K562 (cell line): ENCODE measurements at regions not wholly inside any gene's neighbourhood (a gene's known extent, or its start where the extent isn't known, plus 50 kb on each side); places are given as distances from the start of the nearest gene placed in this dataset.

ENCODE experiments used
- ATAC-seq: fragments of 200-7000 bp; cut with Tn5 transposase; 3 replicates; pipeline ENCODE4 v1.9.1; 2020; ENCODE audit warnings: moderate library complexity
- BruUV-seq: library from RNA; stranded (reverse); fragments of 400-500 nt; replicated peaks from 2 replicates; lab custom pipeline; 2021; lab: Mats Ljungman, UMichigan
- CTCF ChIA-PET: fragments of 300-600 bp; formaldehyde crosslinking; extraction: SDS; loops from one replicate; lab custom pipeline; 2021; ENCODE audit warnings: low intra/inter-chr PET ratio; lab: Yijun Ruan, JAX
- POLR2A ChIA-PET: fragments of 300-600, 350-650 bp; sonication (Branson Sonifier 250); formaldehyde crosslinking; extraction: SDS; loops from one replicate; lab custom pipeline; 2021; ENCODE audit warnings: antibody characterized with exemption, inconsistent platforms; lab: Yijun Ruan, JAX
- DNase-seq, 4 experiments: peaks; one replicate each; pipeline versions ENCODE4 v3.0.0 to v3.0.0-alpha.2; 2011 to 2018; ENCODE audit warnings: low spot score in 3 of 4, mixed read lengths in 3 of 4; ENCODE audit errors: extremely low read depth in 1 of 4
- FAIRE-seq: peaks from 2 replicates; lab custom pipeline; 2011; peaks lifted over from hg19 to GRCh38; lab: Jason Lieb, UNC
- H2AFZ ChIP-seq: 2 replicates; pipeline ENCODE4 v1.6.0; 2011; ENCODE audit warnings: low read depth, low read length, control low read depth, inconsistent platforms
- H3K27ac ChIP-seq: fragments of 200-600 bp; 3 replicates; pipeline ENCODE4 v1.8.0; 2011; ENCODE audit warnings: low read depth, mild to moderate bottlenecking, control low read depth, inconsistent platforms, low read length, moderate library complexity, mixed read lengths; ENCODE audit errors: extremely low read depth
- H3K27me3 ChIP-seq, 2 experiments: fragments of 300-600 bp in 1 of 2; 2 replicates in 1 of 2; 3 replicates in 1 of 2; pipeline versions ENCODE4 v1.6.0 to v1.8.0; 2011; ENCODE audit warnings: inconsistent platforms in 2 of 2, low read length in 2 of 2, mild to moderate bottlenecking in 1 of 2, mixed read lengths in 1 of 2, moderate library complexity in 1 of 2; ENCODE audit not compliant: control insufficient read depth in 2 of 2, insufficient read depth in 2 of 2
- H3K36me3 ChIP-seq: fragments of 300-600 bp; 3 replicates; pipeline ENCODE4 v1.8.0; 2011; ENCODE audit warnings: mild to moderate bottlenecking, low read length, inconsistent platforms; ENCODE audit not compliant: control insufficient read depth, insufficient read depth
- H3K4me1 ChIP-seq, 2 experiments: fragments of 200-600 bp in 1 of 2; replicated peaks in 1 of 2; 2 replicates in 1 of 2; 3 replicates in 1 of 2; pipeline versions ENCODE4 v1.5.1 to v1.8.0; 2011; ENCODE audit warnings: inconsistent platforms in 2 of 2, low read length in 2 of 2, mild to moderate bottlenecking in 1 of 2, mixed read lengths in 1 of 2, moderate library complexity in 1 of 2; ENCODE audit not compliant: control insufficient read depth in 2 of 2, insufficient read depth in 2 of 2
- H3K4me2 ChIP-seq: 2 replicates; pipeline ENCODE4 v1.6.1; 2011; ENCODE audit warnings: low read length, control low read depth, inconsistent platforms, mixed read lengths; ENCODE audit not compliant: insufficient read depth
- H3K4me3 ChIP-seq: fragments of 200-600 bp; sonication (generic), shearing (Covaris generic); 2 replicates; pipeline ENCODE4 v1.5.1; 2016; ENCODE audit warnings: control low read depth, inconsistent platforms
- H3K79me2 ChIP-seq: fragments of 200-600 bp; 3 replicates; pipeline ENCODE4 v1.8.0; 2011; ENCODE audit warnings: low read length, inconsistent platforms; ENCODE audit not compliant: control insufficient read depth, insufficient read depth
- H3K9ac ChIP-seq, 2 experiments: 2 replicates each; pipeline versions ENCODE4 v1.6.0 to v1.6.1; 2011; ENCODE audit warnings: low read depth in 2 of 2, low read length in 2 of 2, control low read depth in 1 of 2, inconsistent platforms in 1 of 2, mild to moderate bottlenecking in 1 of 2, mixed read lengths in 1 of 2; ENCODE audit not compliant: insufficient read depth in 1 of 2
- H3K9me1 ChIP-seq: one replicate; pipeline ENCODE4 v1.6.0; 2011; ENCODE audit warnings: inconsistent platforms, mild to moderate bottlenecking, low read length, moderate library complexity; ENCODE audit not compliant: control insufficient read depth, insufficient read depth
- H3K9me3 ChIP-seq: replicated peaks from 2 replicates; pipeline ENCODE4 v1.5.1; 2011; ENCODE audit warnings: low read depth, low read length, inconsistent platforms; ENCODE audit not compliant: control insufficient read depth, insufficient read depth
- H4K20me1 ChIP-seq: replicated peaks from 2 replicates; pipeline ENCODE4 v1.6.1; 2011; ENCODE audit warnings: low read length, inconsistent platforms, mixed read lengths; ENCODE audit not compliant: control insufficient read depth, insufficient read depth
- ETV5 ChIP-seq: sonication (generic); formaldehyde crosslinking; IDR thresholded peaks from 2 replicates; pipeline ENCODE4 v1.4.0; 2020; ENCODE audit warnings: low read depth, mild to moderate bottlenecking, missing genetic modification reagents
- HNRNPL ChIP-seq: fragments of 200-400 bp; formaldehyde crosslinking; IDR thresholded peaks from 2 replicates; pipeline ENCODE4 v1.6.1; 2017; ENCODE audit warnings: low read depth, mild to moderate bottlenecking, low read length
- KDM1A ChIP-seq, 2 experiments: fragments of 450-650 bp; IDR thresholded peaks; 2 replicates each; pipeline ENCODE4 v1.6.1; 2016; ENCODE audit warnings: mild to moderate bottlenecking in 2 of 2
- KLF16 ChIP-seq: IDR thresholded peaks from 2 replicates; pipeline ENCODE4 v1.6.1; 2016; ENCODE audit warnings: antibody characterized with exemption
- NR2C1 ChIP-seq, 2 experiments: fragments of 450-650 bp; IDR thresholded peaks; 2 replicates each; pipeline ENCODE4 v1.6.1; 2017; ENCODE audit warnings: mild to moderate bottlenecking in 2 of 2, antibody characterized with exemption in 1 of 2, inconsistent platforms in 1 of 2, missing compliant biosample characterization in 1 of 2, missing genetic modification characterization in 1 of 2
- SMAD3 ChIP-seq: fragments of 450-650 bp; formaldehyde crosslinking; conservative IDR thresholded peaks from 2 replicates; pipeline ENCODE4 v1.4.0; 2020; ENCODE audit warnings: mild to moderate bottlenecking
- ZNF124 ChIP-seq: sonication (generic); formaldehyde crosslinking; IDR thresholded peaks from 2 replicates; pipeline ENCODE4 v1.8.1; 2022; ENCODE audit warnings: missing genetic modification reagents
- ZNF224 ChIP-seq: sonication (generic); formaldehyde crosslinking; IDR thresholded peaks from 2 replicates; pipeline ENCODE4 v1.8.0; 2022; ENCODE audit warnings: mild to moderate bottlenecking, missing genetic modification reagents
- ZNF408 ChIP-seq: fragments of 250-450 bp; sonication (Bioruptor Pico); IDR thresholded peaks from 2 replicates; pipeline ENCODE4 v1.4.0; 2020; ENCODE audit warnings: low read depth, mild to moderate bottlenecking, moderate library complexity
- WGBS: fragments of 100-300 bp; shearing (Covaris generic); methylation state at CpG from one replicate; pipeline ENCODE4 v1.1.6; 2016; ENCODE audit warnings: low coverage, mixed read lengths; ENCODE audit not compliant: insufficient coverage; ENCODE audit errors: missing lambda C conversion rate; 5-methylcytosine and 5-hydroxymethylcytosine counted together
- in situ Hi-C: fragments of 300-500 bp; cut with MboI; formaldehyde crosslinking; loops from 4 replicates; pipeline ENCODE4 v1.15.0; 2018; ENCODE audit warnings: inconsistent platforms, mixed read lengths
- intact Hi-C: fragments of 100-400 bp; cut with micrococcal nuclease; formaldehyde crosslinking; loops from 2 replicates; pipeline ENCODE4 v1.14.2; 2022
- TF ChIP-seq, protein P1 (sequence below), 3 experiments: fragments of 200-800 bp in 1 of 3; fragments of 250-450 bp in 1 of 3; fragments of 450-650 bp in 1 of 3; sonication (Bioruptor Pico) in 1 of 3; sonication (Bioruptor generic) in 1 of 3; formaldehyde crosslinking in 1 of 3; IDR thresholded peaks; 2 replicates each; pipeline versions ENCODE4 v1.6.1 to v1.8.0; 2016 to 2022; ENCODE audit warnings: mild to moderate bottlenecking in 2 of 3, missing genetic modification characterization in 2 of 3, missing compliant biosample characterization in 1 of 3, moderate library complexity in 1 of 3
- TF ChIP-seq, protein P2 (sequence below): sonication (generic); formaldehyde crosslinking; IDR thresholded peaks from 2 replicates; pipeline ENCODE4 v1.8.0; 2023; ENCODE audit warnings: mild to moderate bottlenecking, missing genetic modification reagents
- TF ChIP-seq, protein P3 (sequence below): fragments of 250-450 bp; sonication (Bioruptor Pico); IDR thresholded peaks from 2 replicates; pipeline ENCODE4 v1.8.0; 2022; ENCODE audit warnings: moderate library complexity, mild to moderate bottlenecking, inconsistent platforms
- TF ChIP-seq, protein P4 (sequence below): fragments of 450-650 bp; IDR thresholded peaks from 2 replicates; pipeline ENCODE4 v1.6.1; 2018; ENCODE audit warnings: mild to moderate bottlenecking, low read depth; ENCODE audit not compliant: partially characterized antibody

DNA sequence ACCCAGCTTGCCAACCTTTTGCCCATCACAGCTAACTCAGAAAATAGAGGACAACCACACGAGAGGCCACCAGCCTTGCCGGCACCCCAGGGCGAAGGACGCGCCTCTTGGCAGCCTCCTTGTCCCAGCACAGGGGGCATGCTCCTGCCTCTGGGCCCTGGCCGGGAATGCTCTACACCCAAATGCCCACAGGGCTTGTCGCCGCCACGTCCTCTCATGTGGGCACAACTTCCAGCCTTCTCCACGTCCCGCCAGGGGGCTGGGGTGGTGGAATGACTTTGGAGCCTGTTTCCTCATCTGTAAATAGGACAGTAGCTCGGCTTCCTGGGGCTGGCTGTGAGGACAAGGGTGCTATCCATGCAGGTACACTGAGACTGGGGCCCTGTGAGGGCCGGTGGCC, 152.4 kb upstream of the MLN start (continued):
- TF ChIP-seq, protein P1, sequence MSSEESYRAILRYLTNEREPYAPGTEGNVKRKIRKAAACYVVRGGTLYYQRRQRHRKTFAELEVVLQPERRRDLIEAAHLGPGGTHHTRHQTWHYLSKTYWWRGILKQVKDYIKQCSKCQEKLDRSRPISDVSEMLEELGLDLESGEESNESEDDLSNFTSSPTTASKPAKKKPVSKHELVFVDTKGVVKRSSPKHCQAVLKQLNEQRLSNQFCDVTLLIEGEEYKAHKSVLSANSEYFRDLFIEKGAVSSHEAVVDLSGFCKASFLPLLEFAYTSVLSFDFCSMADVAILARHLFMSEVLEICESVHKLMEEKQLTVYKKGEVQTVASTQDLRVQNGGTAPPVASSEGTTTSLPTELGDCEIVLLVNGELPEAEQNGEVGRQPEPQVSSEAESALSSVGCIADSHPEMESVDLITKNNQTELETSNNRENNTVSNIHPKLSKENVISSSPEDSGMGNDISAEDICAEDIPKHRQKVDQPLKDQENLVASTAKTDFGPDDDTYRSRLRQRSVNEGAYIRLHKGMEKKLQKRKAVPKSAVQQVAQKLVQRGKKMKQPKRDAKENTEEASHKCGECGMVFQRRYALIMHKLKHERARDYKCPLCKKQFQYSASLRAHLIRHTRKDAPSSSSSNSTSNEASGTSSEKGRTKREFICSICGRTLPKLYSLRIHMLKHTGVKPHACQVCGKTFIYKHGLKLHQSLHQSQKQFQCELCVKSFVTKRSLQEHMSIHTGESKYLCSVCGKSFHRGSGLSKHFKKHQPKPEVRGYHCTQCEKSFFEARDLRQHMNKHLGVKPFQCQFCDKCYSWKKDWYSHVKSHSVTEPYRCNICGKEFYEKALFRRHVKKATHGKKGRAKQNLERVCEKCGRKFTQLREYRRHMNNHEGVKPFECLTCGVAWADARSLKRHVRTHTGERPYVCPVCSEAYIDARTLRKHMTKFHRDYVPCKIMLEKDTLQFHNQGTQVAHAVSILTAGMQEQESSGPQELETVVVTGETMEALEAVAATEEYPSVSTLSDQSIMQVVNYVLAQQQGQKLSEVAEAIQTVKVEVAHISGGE (CRISPR knock-in tag; IDR thresholded peaks at IDR 0.05), result no peak
- no peak for TF ChIP-seq ZNF224 (CRISPR knock-in tag)
- TF ChIP-seq, protein P2, sequence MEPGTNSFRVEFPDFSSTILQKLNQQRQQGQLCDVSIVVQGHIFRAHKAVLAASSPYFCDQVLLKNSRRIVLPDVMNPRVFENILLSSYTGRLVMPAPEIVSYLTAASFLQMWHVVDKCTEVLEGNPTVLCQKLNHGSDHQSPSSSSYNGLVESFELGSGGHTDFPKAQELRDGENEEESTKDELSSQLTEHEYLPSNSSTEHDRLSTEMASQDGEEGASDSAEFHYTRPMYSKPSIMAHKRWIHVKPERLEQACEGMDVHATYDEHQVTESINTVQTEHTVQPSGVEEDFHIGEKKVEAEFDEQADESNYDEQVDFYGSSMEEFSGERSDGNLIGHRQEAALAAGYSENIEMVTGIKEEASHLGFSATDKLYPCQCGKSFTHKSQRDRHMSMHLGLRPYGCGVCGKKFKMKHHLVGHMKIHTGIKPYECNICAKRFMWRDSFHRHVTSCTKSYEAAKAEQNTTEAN (CRISPR knock-in tag), result no peak
- TF ChIP-seq ZNF124, result no peak
- no peak for TF ChIP-seq SMAD3 (CRISPR knock-in tag)

DNA sequence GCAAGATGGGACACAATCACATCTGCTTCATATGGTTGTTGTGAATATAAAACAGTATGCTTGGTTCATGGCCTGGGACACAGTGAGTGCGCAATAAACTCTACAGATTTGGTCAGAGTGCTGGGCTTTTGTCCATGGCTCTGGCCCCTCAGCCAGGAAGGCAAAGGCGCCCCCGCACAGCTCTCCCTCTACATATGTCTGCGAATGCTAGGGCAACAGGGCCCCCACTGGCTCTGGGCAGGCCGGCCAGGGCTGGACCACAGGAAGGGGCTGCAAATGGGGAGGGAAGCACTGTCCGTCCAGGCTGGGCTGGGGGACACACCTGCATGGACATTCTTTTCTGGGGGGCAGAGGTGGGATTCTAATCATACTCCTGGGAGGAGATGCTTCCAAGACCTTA, 151.8 kb upstream of the MLN start:
- CTCF ChIA-PET, result no interaction called here
- in situ Hi-C loops, result no loop called here
- BruUV-seq, result no TSS peak
- H3K4me1 ChIP-seq, result peaks cover 0 to 5% of the 10 kb centered on the region in 2 experiments; a peak in 1 of 5 replicates
- H3K36me3 ChIP-seq, result no peaks in the 10 kb centered on the region
- H3K79me2 ChIP-seq, result no peaks in the 10 kb centered on the region
- no peak overlapping the region for H3K27ac ChIP-seq
- H3K4me2 ChIP-seq, result no peak overlapping the region
- H3K9ac ChIP-seq, result no peak overlapping the region
- WGBS, result 2% methylated on average over 6 of the region's 6 CpGs
- peaks cover 23 to 77% of the 10 kb centered on the region in 2 experiments for H3K27me3 ChIP-seq
- no peak for DNase-seq
- H2AFZ ChIP-seq, result no peak overlapping the region
- no peak for FAIRE-seq
- H3K9me1 ChIP-seq, result no peaks in the 10 kb centered on the region
- peaks cover 31% of the 10 kb centered on the region for H4K20me1 ChIP-seq
- no peaks in the 10 kb centered on the region for H3K9me3 ChIP-seq
- POLR2A ChIA-PET, result interaction anchor here (0.6 to 1.5 kb wide), 4 partner anchors 11 to 902 kb away, joined by 3 to 4 read pairs (median 4); no protein-coding TSS in a partner anchor
- no peak overlapping the region for H3K4me3 ChIP-seq
- intact Hi-C loops, result no loop called here
- no peak for ATAC-seq
- TF ChIP-seq, protein P3, sequence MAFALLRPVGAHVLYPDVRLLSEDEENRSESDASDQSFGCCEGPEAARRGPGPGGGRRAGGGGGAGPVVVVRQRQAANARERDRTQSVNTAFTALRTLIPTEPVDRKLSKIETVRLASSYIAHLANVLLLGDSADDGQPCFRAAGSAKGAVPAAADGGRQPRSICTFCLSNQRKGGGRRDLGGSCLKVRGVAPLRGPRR (CRISPR knock-in tag), result no peak
- TF ChIP-seq ETV5, result no peak
- no peak for TF ChIP-seq SMAD3 (CRISPR knock-in tag)
- TF ChIP-seq, protein P4, sequence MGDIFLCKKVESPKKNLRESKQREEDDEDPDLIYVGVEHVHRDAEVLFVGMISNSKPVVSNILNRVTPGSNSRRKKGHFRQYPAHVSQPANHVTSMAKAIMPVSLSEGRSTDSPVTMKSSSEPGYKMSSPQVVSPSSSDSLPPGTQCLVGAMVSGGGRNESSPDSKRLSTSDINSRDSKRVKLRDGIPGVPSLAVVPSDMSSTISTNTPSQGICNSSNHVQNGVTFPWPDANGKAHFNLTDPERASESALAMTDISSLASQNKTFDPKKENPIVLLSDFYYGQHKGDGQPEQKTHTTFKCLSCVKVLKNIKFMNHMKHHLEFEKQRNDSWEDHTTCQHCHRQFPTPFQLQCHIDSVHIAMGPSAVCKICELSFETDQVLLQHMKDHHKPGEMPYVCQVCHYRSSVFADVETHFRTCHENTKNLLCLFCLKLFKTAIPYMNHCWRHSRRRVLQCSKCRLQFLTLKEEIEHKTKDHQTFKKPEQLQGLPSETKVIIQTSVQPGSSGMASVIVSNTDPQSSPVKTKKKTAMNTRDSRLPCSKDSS, result no peak
- no peak for TF ChIP-seq HNRNPL
- no peak for TF ChIP-seq KDM1A (IDR thresholded peaks at IDR 0.05)
- TF ChIP-seq KLF16, result no peak
- no peak for TF ChIP-seq NR2C1 (IDR thresholded peaks at IDR 0.05)
- no peak for TF ChIP-seq NR2C1 (tag; IDR thresholded peaks at IDR 0.05)
- TF ChIP-seq ZNF408 (CRISPR knock-in tag), result no peak
